ENCODE measurements at regions not wholly inside any gene's neighbourhood (a gene's known extent, or its start where the extent isn't known, plus 50 kb on each side); places are given as distances from the start of the nearest gene placed in this dataset.

- TF ChIP-seq, protein P1, sequence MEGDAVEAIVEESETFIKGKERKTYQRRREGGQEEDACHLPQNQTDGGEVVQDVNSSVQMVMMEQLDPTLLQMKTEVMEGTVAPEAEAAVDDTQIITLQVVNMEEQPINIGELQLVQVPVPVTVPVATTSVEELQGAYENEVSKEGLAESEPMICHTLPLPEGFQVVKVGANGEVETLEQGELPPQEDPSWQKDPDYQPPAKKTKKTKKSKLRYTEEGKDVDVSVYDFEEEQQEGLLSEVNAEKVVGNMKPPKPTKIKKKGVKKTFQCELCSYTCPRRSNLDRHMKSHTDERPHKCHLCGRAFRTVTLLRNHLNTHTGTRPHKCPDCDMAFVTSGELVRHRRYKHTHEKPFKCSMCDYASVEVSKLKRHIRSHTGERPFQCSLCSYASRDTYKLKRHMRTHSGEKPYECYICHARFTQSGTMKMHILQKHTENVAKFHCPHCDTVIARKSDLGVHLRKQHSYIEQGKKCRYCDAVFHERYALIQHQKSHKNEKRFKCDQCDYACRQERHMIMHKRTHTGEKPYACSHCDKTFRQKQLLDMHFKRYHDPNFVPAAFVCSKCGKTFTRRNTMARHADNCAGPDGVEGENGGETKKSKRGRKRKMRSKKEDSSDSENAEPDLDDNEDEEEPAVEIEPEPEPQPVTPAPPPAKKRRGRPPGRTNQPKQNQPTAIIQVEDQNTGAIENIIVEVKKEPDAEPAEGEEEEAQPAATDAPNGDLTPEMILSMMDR (conservative IDR thresholded peaks at IDR 0.05 in 1 of 2, IDR thresholded peaks at IDR 0.05 in 1 of 2; ENCODE audit: extremely low read depth in 1 of 2, insufficient read depth in 1 of 2, low read depth in 1 of 2, low read length in 2 of 2) = no peak
- TF ChIP-seq EZH2 (IDR thresholded peaks at IDR 0.05; ENCODE audit: borderline replicate concordance, low read length) = no peak
Observed at GRCh38 chr18:60024857-60025256, 125.1 kb downstream of the PMAIP1 start.

Measured in mammary epithelial cell (primary cell).